GM21723 (cell line): ENCODE measurements at regions not wholly inside any gene's neighbourhood (a gene's known extent, or its start where the extent isn't known, plus 50 kb on each side); places are given as distances from the start of the nearest gene placed in this dataset.

Experiments
- ATAC-seq: cut with Tn5 transposase; IDR thresholded peaks from one replicate; pipeline ENCODE4 v1.9.1; 2021; ENCODE audit warnings: mild to moderate bottlenecking, moderate library complexity; ENCODE audit not compliant: unreplicated experiment

DNA sequence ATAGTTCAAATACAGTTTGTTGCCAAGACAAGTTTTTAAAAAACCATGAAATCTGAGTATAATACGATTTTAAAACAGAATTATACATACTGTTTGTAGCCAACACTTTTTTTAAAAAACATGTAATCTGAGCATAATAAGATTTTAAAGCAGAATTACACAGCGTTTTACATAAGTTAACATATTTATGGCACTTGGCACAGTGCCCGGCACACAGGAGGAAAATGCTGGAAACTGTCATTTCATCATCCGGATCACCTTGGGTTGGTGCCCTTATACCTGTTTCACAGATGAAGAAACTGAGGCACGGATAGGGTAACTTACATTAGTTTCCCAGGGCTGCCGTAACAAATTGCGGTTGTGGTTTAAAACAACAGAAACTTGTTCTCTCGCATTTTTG is 193.0 kb downstream of the BMP7 start:
- ATAC-seq: no peak

DNA sequence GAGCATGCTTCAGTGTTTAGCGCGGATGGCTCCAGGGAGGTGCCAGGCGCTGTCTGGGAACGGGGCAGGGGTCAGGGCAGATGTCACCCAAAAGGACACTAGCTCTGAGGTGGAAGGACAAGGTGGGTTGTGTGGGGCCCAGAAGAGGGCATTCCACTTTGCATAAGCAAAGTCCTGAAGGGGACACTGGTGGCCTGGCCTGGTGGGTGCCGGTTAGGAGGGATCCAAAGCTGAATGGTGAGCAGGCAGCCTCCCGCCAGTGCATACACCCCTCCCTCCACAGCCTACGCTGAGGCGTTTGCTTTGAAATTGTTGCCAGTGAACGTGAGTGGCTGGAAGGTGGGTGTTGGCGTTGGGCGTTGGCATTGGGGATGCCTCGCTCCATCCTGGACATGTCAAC is 192.1 kb downstream of the BMP7 start:
- no peak for ATAC-seq

DNA sequence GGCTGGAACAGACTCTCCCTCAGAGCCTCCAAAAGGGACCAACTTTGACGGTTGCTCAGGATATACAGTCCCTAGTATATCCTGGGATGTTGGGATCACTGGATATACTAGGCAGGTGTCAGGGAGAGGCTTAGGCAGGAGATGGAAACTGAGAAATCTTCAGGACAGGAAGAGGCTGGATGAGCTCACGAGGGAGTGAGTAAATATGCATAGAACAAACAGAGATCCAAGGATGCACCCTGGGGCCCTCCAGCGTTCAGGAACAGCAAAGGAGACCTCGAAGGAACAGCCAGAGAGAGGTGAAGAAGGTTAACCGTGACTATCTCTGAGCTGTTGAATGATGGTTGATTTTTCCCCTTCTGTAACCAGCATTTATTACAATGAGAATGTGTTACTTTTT is 191.3 kb downstream of the BMP7 start:
- no peak for ATAC-seq

DNA sequence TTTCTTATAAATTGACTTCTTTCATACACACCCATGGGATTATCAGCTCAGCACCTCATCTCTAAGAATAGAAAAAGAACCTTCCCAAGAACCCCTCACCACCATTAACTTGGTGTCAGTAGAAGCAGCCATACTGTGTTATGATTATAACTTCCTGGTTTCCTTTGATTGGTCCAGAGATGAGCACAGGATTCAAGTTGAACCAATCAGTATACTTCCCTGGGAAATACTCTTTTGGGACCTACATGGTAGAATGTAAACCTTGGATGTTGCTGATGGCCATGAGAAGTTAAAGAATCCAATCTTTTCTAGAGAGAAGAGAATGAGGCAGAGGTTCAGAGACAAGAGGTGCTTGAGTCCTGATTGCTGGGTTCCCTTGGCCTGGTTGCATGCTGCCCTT is 190.8 kb downstream of the BMP7 start:
- ATAC-seq: no peak

DNA sequence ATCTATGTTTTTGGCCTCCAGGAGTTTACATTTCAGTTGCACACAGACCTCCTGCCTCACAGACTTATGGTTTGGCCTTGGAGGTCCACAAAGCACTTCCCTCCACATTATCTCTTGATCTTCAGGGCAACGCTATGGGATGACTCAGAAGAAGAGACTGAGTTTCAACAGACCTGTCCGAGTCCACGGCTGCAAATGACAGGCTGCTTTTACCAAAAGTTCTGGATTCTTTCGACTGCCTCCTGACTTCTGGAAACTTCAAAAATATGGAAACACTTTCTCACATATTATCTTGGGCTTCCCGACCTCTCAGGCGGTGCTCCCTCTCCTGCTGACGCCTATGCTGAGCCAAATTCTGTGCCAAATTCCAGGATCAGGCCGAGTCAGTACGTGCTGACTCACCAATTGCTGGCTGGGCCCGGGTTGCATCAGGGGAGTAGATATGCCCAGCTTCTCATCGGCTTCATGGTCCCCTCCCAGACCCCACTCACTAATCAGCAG is 190.2 kb downstream of the BMP7 start:
- no peak for ATAC-seq

DNA sequence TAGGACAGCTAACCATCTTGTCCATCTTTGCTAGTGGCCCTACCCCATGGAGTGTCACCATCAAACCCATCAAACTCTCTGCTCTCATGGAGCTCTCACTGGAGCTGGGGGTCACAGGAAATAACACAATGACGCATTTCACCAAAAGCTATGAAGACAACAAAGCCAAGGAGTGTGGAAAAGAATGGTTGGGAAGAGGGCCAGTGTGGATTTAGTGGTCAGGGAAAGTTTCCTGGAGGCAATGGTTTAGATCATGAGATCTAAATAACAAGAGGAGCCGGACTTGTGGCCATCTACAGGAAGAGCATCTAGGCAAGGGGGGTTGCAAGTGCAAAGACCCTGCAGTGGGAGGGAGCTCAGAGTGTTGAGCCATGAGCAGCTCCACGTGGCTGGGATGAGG is 189.5 kb downstream of the BMP7 start:
- no peak for ATAC-seq

DNA sequence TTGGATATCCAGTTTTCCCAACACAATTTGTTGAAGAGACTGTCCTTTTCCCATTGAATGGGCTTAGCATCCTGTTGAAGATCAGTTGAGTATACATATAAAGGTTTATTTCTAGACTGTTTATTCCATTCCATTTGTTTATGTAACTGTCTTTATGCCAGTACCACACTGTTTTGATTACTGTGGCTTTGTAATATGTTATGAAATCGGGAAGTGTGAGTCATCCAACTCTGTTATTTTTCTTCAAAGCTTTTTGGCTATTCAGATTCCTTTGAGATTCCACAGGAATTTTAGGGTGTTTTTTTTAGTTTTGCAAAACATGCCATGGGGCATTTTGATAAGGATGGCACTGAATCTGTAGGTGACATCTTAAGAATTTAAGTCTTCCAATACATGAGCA is 188.3 kb downstream of the BMP7 start:
- no peak for ATAC-seq

DNA sequence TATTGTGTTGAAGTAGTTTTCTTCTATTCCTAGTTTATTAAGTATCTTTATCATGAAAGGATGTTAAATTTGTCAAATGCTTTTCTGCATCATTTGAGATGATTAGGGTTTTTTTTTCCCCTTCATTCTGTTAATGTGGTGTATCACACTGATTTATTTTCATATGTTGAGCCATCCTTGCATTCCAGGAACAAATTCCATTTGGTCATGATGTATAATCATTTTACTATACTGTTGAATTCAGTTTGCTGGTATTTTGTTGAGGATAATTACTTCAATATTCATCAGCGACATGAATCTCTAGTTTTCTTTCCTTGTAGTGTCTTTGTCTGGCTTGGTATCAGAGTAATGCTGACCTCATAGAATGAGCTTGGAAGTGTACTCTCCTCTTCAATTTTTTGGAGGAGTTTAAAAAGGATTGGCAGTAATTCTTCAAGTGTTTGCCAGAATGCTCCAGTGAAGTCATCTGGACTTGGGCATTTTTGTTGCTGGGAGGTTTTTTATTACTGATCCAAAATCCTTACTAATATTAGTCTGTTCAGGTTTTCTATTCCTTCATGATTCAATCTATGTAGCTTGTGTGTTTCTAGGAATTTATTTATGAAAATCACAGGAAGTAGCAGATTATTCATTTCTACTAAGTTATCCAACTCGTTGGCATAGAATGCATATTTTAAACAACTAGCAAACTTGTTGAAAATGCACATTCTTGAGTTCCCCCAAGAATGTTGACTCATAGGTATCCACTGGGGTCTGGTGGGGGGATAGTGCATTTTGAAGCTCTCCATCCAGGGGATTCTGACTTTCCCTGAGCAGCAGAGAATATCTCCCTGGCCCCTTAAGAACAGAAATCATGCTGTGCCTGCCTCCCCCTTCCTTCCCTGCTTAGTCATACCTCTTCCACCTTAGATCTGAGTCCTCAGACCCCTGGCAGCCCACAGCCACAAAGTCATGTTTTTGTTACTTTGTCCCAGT is 187.1 kb downstream of the BMP7 start:
- no peak for ATAC-seq

DNA sequence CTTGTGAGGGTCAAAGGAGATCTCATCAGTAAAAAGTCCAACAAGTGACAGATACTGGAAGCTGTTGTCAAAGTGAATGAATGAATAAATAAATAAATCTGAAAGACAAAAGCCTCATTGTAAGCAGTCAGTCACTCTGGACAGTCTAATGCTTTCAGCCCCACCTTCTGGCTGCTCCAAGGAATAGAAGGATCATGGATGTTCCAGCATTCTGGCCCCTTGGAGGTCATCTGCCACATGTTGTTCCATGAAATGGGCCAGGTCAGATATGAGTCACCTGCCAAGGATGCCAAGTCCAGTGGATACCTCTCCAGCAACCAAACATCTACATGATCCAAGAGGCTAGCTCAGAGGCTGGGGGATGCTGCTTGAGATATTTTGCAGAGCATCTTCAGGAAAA is 185.6 kb downstream of the BMP7 start:
- no peak for ATAC-seq

DNA sequence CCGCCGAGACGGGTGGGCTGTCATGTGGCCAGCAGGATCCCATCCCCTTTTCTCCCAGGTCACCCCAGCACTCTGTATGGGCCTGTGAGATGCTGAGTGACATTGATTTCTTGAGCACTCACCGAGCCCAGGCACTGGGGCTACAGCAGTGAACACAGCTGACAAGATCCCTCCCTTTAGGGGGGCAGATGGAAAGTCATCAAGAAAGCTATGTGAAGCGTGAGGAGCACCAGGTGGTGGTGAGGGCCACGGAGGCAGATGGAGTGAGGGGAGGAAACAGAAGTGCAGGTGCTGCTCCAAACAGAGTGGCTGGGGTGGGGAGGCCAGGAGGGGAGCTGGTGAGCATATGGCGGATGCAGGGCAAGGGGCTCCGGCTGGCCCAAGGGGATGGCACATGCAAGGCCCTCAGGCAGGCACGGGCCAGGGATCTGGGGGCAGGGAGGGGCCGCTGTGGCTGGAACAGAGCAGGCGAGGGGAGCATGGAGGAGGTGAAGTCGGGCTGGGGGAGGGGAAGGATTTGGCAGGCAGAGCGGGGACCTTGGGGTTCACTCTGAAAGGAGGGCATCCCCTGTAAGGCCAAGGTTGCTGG is 184.0 kb downstream of the BMP7 start:
- ATAC-seq: no peak

DNA sequence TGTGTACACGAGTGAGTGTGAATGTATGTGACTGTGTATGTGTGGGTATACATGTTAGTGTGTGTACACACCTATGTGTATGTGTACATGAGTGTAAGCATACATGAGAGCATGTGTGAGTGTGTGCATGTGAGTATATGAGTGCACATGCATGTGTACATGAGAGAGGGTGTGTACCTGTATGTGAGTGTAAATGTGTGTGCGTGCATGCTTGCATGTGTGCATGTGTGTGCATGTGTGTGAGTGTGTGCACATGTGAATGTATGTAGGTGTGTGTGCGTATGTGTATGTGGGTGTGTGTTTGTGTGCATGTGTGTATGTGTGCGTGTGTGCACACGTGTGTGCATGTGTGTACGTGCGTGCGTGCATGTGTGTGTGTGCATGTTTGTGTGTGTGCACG is 183.4 kb downstream of the BMP7 start:
- no peak for ATAC-seq

DNA sequence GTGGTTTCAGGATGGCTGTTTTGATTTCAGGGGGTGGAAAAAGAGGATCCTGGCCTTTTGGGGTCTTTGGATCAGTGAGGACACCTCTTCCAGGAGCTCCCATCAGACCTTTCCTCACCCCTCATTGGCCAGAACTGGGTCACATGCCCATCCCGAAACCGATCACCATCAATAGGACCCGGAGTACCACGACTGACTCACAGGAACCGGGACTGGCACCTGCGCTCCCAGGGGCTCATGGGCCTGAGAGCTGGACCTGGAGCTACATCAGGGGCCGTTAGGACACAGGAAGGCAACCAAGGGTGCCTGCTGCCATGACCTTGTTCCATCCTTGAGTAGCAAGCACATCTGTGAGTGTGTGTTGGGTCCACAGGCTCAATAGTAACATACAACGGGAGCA is 180.4 kb downstream of the BMP7 start:
- no peak for ATAC-seq

DNA sequence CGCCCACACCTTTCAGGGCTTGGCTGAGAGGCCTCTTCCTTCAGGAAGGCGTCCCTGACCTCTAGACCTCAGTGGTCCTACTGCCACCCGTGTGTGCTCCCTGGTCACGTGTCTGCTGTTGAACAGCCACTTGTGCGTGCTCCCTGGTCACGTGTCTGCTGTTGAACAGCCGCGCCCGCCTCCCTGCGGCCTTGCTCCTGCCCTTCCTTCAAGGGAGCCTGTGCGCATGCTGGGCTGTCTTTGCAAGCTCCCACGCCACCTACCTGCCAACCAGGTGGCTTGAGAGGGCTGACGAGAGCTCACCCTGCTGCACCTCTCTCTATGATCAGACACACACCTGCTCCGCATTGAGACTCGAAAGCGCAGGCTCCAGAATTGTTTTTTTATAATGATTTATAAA is 179.3 kb downstream of the BMP7 start:
- ATAC-seq: no peak

DNA sequence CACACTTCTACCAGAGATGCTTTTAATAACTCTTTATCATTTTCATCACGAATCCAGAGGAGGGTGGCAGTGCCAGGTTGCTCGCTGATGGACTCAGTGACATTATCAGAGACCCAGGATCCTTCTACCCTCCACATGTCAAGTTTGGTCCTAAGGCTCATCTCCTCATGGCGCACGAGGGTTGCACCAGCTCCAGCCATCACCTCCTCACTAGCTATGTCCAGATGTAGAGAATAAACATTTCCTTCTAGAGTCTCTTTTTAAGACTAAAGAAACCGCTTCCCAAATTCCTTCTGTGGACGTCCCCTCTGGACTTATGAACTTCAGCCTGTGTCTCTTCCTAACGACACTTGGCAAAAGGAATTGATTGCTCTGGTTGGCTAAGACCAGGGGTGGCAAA is 178.7 kb downstream of the BMP7 start:
- ATAC-seq: no peak

DNA sequence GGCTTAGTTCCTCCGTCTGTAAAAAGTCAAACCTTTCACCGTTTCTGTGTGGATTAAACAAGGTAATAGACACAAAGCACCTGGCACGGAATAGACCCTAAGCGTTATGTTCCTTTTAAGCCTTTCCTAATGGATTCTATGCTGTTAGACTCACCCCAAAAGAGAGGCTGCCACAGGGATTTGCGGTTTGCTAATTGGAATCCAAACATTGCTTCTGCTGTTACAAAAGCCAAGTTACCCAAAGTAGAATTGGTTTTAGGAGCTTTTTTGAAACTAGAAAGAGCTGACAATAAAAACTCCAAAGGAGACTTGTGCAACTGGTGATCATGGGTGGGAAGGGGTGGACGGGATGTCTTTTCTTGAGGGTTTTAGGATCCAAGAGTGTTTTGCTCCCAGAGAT is 178.0 kb downstream of the BMP7 start:
- no peak for ATAC-seq

DNA sequence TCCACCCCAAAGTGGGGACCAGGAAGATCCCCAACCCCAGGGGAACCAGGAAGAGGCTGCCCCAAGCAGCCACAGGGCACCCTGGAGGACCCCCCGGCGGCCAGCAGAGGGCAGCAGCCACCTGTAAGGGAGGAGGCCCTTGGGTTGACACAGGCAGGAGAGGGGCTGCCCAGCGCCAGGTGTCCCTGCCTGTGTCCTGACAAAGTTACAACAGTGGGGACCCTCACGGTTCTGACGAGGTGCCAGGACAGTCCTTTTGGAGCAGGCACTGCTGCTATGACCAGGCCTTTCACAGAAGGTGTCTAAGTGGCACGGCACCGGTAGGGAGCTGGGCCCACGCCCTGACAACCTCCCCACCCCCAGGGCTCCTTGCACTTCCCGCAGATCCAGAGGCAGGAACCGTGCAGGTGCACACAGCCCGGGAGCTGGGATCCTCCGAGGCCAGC is 176.7 kb downstream of the BMP7 start:
- no peak for ATAC-seq

DNA sequence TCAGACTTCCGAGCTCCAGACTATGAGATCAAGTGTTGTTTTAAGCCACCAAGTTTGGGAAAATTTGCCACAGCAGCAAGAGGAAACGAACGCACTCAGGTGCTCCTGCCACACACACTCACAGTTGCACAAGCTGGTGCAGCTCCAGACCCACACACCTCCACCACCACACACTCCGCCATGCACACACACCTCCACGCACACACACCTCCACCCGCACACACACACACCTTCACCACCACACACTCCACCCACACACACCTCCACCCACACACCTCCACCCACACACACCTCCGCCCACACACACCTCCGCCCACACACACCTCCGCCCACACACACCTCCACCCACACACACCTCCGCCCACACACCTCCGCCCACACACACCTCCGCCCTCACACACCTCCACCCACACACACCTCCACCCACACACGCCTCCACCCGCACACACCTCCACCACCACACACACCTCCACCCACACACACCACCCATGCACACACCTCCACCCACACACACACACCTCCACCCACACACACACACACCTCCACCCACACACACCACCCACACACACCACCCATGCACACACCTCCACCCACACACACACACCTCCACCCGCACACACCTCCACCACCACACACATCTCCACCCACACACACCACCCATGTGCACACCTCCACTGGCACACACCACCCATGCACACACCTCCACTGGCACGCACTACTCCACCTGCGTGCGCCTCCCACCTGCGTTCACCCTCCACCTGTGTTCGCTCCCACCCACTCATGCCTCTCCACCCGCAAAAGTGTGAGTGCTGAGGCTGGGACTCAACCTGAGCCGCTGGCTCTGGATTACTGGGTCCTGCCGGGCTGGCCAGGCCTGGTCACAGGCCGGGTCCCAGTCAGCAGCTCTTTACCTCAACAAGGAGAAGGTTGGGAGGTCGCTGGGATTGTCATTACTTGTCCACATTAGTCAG is 175.6 kb downstream of the BMP7 start:
- no peak for ATAC-seq

DNA sequence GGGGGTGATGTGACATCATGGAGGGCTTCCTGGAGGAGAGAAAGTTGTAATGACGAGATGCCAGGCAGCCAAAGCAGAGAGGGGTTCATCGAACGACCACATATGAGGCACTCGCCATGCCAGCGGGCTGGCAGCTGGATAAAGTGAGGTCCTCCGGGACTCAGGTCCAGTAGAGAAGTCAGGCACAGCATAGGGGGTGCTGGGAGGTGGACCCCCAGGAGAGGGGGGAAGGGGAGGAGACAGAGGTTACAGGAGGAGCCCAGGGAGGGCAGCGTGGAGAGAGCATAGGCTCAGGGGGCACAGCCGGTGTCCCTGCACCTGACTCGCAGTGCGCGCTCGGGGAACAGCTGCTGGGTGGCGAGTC is 174.7 kb downstream of the BMP7 start:
- ATAC-seq: no peak

DNA sequence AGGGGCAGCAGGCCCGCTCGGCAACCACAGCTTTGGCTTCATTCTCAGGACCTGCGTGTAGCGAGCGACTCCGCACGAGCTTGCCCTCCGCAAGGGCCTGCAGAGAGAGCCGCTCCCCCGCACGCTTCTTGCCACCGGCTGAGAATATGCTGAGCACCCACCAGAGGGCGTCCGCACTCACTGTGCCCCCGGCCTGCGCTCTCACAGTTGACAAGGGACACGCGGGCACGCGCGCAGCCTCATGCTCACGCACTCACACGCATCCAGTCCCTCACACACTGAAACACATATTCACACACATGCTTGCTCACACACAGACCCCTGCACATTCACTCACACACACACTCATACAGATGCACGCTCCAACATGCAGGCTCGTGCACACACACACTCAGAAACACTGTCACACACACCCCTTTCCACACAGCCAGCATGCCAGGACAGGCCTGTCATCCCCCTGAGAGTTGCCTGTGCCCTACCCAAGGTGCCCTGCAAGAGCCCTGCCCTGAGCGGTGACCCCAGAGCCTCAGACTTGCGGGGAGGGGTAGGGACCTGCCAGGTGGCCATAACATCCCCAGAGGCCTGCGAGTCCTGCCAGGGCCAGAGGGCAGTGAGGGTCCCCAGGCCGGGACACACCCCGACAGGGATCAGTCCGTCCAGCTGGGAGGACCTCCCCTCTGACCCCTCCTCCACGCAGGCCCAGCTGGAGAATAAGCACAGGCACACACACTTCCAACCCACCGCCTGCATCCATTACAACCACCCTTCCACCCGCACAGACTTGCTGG is 174.1 kb downstream of the BMP7 start:
- ATAC-seq: no peak

DNA sequence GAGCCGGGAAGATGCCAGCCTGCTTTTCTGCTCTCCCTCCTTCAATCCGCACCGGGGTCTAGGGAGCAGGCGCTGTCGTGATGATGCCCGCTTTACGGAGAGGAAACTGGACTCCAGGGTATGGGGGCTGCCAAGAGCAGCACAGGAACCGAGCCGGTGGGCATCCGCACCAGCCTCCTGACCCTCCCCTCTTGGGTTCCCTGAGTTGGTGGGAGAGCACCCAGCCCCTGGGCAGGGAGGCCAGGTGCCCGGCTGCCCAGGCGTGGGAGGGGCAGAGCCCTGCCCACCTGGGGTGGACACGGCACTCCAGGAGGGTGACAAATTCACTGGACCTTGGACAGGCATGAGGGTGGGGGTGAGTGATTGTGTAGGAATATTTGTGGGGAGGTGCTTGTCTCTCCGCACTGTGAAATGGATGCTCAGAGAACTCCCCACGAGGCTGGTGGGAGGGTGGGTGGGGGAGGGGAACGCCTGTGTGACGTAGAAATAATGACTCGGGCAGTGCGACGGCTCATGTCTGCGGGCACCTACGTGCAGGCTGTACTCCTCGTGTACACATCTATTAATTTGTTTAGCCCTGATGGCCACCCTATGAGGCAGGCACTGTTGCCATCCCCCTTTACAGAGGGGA is 173.4 kb downstream of the BMP7 start:
- ATAC-seq: no peak
